Inflammatory macrophage treated with lipopolysaccharide for 1 hour (primary cell): ENCODE measurements at regions not wholly inside any gene's neighbourhood (a gene's known extent, or its start where the extent isn't known, plus 50 kb on each side); places are given as distances from the start of the nearest gene placed in this dataset.

Experiments
- DNase-seq, 2 donors: peaks; one replicate each; pipeline ENCODE4 v3.0.0-alpha.2; 2020 to 2022

DNA sequence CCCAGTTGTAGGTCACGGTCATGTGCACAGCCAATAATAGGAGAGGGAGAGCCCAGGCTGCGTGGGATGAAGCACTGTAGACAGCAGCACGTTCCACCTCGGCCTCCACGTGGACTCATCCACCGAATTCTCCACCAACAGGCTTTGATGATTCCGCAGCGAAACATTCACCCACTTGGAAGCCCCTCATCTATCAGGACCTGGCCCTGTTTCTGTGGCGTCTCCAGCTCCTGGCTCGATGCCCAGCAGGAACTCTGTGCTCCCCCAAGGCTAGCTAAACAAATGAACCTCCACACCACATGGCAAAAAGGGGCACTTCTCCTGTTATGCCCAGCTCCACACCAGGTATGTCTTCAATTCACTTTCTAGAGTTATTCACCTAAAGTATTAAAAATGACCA, 237.9 kb upstream of the PDE10A start:
- DNase-seq = no peak

- no peak for DNase-seq
Observed at GRCh38 chr6:165899611-165900010, 236.6 kb upstream of the PDE10A start.

- DNase-seq = no peak
Observed at GRCh38 chr6:165895421-165896165, 232.6 kb upstream of the PDE10A start.

DNA sequence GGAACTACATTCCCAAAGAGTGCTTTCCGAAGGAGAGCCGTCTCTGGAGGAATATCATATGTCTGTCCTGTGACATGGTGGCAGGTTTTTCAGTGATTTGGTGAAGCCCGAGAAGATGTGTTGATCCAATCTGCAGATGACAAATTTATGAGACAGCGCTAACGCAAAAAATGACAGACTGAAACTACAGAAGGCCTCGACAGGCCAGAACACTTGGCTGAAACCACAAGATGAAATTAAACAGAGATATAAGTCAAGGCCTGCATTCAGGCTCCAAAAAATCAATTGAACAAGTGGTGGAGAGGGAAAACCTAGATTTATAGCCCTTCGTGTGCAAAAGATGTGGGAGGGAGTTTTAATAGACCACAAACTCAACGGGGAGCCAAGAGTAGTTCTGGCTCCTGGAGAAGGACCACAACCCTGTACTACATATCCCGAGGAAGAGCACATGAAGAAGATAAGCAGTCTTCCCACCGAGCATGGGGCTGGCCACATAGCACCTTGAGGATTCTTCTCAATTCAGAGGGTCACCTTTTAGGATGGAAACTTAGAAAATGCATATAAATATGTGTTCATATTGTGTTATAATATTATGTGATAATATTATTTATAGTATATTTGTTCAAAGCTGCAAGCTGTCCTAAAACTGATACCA, 231.3 kb upstream of the PDE10A start:
- DNase-seq = no peak

DNA sequence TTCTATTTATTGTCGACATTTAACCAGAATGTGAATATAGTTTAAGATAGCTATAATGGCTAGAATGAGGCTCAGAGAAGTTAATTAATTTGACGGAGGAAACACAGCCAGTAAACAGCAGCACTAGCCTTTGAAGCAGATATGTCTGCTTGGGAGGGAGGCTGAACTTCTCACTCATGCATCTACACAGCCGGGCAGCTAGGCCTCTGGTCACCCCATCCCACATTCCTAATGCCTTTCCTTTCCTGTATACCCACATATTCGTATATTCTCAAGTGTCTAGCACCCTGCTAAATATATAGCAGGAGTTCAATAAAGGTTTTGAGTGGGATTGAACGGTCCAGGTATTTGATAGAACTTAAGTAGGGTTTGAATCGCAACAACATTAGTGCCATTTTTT, 230.4 kb upstream of the PDE10A start:
- DNase-seq = no peak

- no peak for DNase-seq
Observed at GRCh38 chr6:165891320-165891719, 228.3 kb upstream of the PDE10A start.

GRCh38 chr6:165890404-165890735, 227.3 kb upstream of the PDE10A start:
- no peak for DNase-seq

GRCh38 chr6:165889636-165890403, 226.8 kb upstream of the PDE10A start:
- no peak for DNase-seq

DNA sequence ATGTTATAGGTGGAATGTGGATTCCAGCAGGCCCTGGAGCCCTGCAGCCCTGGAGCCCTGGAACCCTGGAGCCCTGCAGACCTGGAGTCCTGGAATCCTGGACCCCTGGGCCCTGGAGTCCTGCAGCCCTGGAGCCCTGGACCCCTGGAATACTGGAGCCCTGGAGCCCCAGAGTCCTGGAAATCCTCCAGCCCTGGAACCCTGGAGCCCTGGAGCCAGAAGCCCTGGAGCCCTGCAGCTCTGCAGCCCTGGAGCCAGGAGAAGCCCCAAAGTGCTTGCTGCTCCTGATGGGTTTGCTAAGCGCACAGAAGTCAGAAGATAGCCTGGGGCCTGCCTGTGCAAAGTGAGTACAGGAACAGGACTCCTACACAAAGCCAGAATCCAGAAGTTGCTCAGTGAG, 223.1 kb upstream of the PDE10A start:
- DNase-seq = no peak

GRCh38 chr6:165884813-165885765, 222.0 kb upstream of the PDE10A start:
- peak; percentile 15 to 56 for DNase-seq

DNA sequence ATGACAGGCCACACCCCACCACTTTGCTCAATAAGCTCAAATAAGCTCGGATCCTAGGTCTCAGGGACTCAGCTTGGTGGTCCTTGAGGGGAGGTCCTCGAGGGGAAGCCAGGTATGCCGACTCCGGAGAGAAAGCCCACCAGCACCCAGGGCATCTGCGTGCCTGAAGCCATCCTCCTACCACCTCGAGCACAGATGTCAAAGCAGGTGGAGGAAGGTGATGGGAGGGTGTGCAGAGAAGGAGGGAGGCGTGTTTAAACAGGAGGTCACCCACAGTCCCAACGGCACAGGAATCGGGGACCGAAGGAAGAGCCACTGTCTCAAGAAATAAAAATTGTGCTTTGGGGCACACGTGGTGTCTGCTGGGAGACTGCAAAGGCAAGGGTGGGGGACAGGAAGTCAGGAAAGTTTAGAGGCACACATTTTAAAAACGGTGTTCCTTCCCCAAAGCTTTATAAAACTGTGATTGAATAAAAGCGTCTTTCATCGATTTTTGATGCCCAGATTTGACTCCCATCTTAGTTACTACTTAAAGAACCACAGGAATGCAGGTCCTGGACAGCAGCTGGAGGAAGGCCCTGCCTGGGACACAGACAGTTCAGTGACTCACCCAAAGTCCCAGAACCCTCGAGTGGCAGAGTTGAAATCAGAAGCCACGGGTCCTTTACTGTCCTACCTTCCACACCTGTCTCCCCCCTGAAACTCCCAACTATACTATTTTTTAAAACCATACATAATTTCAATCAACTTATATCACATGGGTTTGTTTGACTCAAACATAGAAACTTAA, 221.0 kb upstream of the PDE10A start:
- DNase-seq = no peak

GRCh38 chr6:165881806-165882205, 218.8 kb upstream of the PDE10A start:
- no peak for DNase-seq

- no peak for DNase-seq
Observed at GRCh38 chr6:165880686-165881085, 217.6 kb upstream of the PDE10A start.

DNA sequence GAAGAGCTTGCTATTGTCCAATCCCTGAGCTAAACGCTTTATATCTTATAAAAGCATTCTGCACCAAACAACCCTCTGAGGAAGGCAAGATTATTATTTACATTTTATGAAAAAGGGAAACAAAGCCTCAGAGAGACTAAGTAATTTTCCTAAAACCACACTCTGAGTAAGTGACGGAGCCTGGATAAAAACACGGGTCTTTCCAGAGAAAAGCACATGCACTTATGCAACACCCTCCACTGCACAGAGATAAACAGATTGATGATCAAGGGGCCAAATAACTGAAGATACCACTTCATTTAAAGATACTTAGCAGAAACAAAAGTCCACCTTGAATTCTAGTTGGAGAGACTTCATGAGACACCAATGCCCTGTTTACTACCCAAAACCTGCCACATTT, 214.7 kb upstream of the PDE10A start:
- no peak for DNase-seq

- no peak for DNase-seq
Observed at GRCh38 chr6:165877192-165877591, 214.2 kb upstream of the PDE10A start.

GRCh38 chr6:165876588-165876987, 213.5 kb upstream of the PDE10A start:
- no peak for DNase-seq

DNA sequence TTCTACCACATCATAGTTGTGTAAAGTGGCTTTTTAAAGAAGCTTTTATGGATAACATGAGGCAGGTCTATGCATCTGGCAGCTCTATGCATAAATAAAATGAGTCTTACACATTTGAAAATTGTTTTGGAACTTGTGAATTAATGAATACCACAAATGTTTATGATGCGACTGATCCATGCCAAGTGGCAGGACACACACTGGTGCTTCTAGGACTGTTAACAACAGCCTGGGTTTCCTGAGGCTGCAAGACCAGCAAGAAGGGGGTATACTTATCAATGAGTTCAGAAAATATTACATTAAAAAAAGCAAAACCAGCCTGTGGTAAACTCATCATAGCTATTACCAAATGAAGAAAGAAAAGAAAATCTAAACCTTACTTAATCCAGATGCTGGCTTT, 212.9 kb upstream of the PDE10A start:
- no peak for DNase-seq

DNA sequence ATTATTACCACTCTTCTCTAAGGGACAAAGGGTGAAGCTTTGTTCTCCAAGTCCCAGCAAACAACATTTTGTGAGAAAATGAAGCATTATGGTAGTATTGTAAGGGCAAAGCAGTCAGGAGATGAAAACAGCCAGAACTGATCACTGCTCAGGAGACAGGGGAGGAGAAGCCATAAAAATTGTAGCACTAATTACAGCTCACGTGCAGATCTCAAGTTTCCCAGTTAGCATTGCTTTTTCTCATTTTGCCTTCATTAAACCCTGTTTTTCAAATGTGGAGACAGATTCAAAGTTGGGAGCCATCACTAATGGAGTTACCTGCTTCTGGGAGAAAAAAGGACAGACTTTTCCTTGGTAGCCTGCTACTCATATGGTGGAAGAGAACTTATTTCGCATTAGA, 210.9 kb upstream of the PDE10A start:
- no peak for DNase-seq

DNA sequence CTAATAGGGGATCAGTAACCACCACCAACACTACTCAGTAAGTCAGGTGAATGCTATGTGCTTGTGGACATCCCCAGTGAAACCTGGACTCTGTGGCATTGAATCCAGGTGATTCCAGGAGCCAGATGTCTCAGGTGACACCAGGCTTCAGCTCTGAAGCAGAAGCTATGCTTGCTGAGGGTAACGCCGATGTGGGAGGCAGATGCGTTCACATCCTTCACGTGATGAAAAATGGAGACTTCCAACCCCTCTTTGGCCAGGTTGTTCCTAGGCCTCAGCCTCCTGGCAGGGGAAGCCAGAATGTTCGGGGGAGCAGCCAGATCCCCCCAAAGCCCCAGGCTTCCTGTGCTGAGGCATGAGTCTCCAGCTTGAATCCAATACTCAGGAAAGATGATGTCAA, 209.8 kb upstream of the PDE10A start:
- DNase-seq = no peak

DNA sequence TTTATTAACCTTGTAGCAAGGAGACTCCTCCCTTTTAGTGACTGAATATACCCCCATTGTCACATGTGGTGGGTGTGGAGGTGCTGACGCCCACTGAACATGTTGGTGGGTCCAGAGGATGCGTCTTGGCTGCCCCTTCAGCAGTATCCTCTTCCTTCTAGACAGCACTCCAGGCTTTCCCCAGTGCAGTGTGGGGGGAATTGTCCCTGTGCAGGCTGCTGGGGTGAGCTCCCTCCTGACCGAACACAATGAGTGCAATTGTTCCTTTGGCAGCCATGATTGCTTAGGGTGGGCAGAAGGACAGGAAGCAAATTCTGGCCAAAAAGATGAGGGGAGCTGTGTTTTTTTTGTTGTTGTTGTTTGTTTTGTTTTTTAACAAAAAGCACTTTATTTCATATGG, 209.3 kb upstream of the PDE10A start:
- DNase-seq = no peak

- no peak for DNase-seq
Observed at GRCh38 chr6:165871571-165871970, 208.5 kb upstream of the PDE10A start.

GRCh38 chr6:165869526-165869925, 206.5 kb upstream of the PDE10A start:
- no peak for DNase-seq
